ENCODE measurements at regions not wholly inside any gene's neighbourhood (a gene's known extent, or its start where the extent isn't known, plus 50 kb on each side); places are given as distances from the start of the nearest gene placed in this dataset.
"Not testable (repeated sequence)": the region's sequence is repeated elsewhere in the genome, so short reads cannot be mapped to it uniquely, and the experiment has no call there.

GRCh38 chr1:174105086-174105485 lies 54.2 kb upstream of the RABGAP1L start:
- H3K9me3 Mint-ChIP-seq, result no peaks in the 10 kb centered on the region
- peaks cover 6% of the 10 kb centered on the region for H3K27me3 Mint-ChIP-seq
- CTCF ChIA-PET, result no interaction called here
- DNase-seq, result no peak
- H3K36me3 Mint-ChIP-seq, result no peaks in the 10 kb centered on the region
- no peak overlapping the region for H3K27ac Mint-ChIP-seq
- no peaks in the 10 kb centered on the region for H3K4me1 Mint-ChIP-seq
- no peak overlapping the region for H3K4me3 Mint-ChIP-seq

GRCh38 chr1:174103766-174104165 lies 55.6 kb upstream of the RABGAP1L start:
- Mint-ChIP-seq H3K4me3 (no peak overlapping the region), H3K27ac (no peak overlapping the region), H3K36me3 (no peaks in the 10 kb centered on the region), H3K9me3 (no peaks in the 10 kb centered on the region), H3K27me3 (peaks cover 6% of the 10 kb centered on the region), H3K4me1 (no peaks in the 10 kb centered on the region)
- CTCF ChIA-PET, result interaction anchor here (0.9 to 1.6 kb wide), 2 partner anchors 10 to 114 kb away, joined by 3 read pairs; no protein-coding TSS in a partner anchor
- DNase-seq, result no peak

GRCh38 chr1:174101976-174102375 lies 57.3 kb upstream of the RABGAP1L start:
- not testable (repeated sequence) for H3K4me1 Mint-ChIP-seq, H3K27me3 Mint-ChIP-seq, H3K36me3 Mint-ChIP-seq, DNase-seq, H3K4me3 Mint-ChIP-seq, H3K27ac Mint-ChIP-seq, H3K9me3 Mint-ChIP-seq
- CTCF ChIA-PET, result interaction anchor here (0.6 kb wide), 1 partner anchor 75 kb away, joined by 4 read pairs; no protein-coding TSS in a partner anchor

- Mint-ChIP-seq H3K27ac (no peak overlapping the region), H3K4me3 (no peak overlapping the region), H3K4me1 (no peaks in the 10 kb centered on the region), H3K36me3 (no peaks in the 10 kb centered on the region), H3K27me3 (peaks cover 9% of the 10 kb centered on the region), H3K9me3 (no peaks in the 10 kb centered on the region)
- CTCF ChIA-PET, result no interaction called here
- no peak for DNase-seq
These were observed 61.9 kb upstream of the RABGAP1L start for GRCh38 chr1:174097426-174097825.

- not testable (repeated sequence) for H3K9me3 Mint-ChIP-seq, H3K27ac Mint-ChIP-seq, H3K36me3 Mint-ChIP-seq, H3K4me1 Mint-ChIP-seq, DNase-seq, H3K4me3 Mint-ChIP-seq
- H3K27me3 Mint-ChIP-seq, result peaks cover 13% of the 10 kb centered on the region
- CTCF ChIA-PET, result interaction anchor here (0.7 kb wide), 1 partner anchor 10 kb away, joined by 3 read pairs; no protein-coding TSS in a partner anchor
These were observed 65.5 kb upstream of the RABGAP1L start for GRCh38 chr1:174093789-174094188.

- H3K27ac Mint-ChIP-seq, result no peak overlapping the region
- DNase-seq, result no peak
- H3K4me1 Mint-ChIP-seq, result no peaks in the 10 kb centered on the region
- no peak overlapping the region for H3K4me3 Mint-ChIP-seq
- no peaks in the 10 kb centered on the region for H3K9me3 Mint-ChIP-seq
- CTCF ChIA-PET, result interaction anchor here (0.7 kb wide), 1 partner anchor 172 kb away, joined by 3 read pairs; no protein-coding TSS in a partner anchor
- H3K27me3 Mint-ChIP-seq, result peaks cover 8% of the 10 kb centered on the region
- H3K36me3 Mint-ChIP-seq, result no peaks in the 10 kb centered on the region
These were observed 68.3 kb upstream of the RC3H1 start for GRCh38 chr1:174090471-174090870.

- H3K27ac Mint-ChIP-seq, result no peak overlapping the region
- H3K4me1 Mint-ChIP-seq, result no peaks in the 10 kb centered on the region
- peaks cover 25% of the 10 kb centered on the region for H3K27me3 Mint-ChIP-seq
- CTCF ChIA-PET, result interaction anchor here (1.2 kb wide), 1 partner anchor 73 kb away, joined by 3 read pairs; no protein-coding TSS in a partner anchor
- no peaks in the 10 kb centered on the region for H3K36me3 Mint-ChIP-seq
- H3K9me3 Mint-ChIP-seq, result no peaks in the 10 kb centered on the region
- no peak overlapping the region for H3K4me3 Mint-ChIP-seq
- DNase-seq, result no peak
These were observed 58.7 kb upstream of the RC3H1 start for GRCh38 chr1:174080819-174081218.

- Mint-ChIP-seq H3K4me3 (no peak overlapping the region), H3K27me3 (peaks cover 22% of the 10 kb centered on the region)
These were observed 57.6 kb upstream of the RC3H1 start for GRCh38 chr1:174079796-174080195.

GRCh38 chr1:174078916-174079315 lies 56.8 kb upstream of the RC3H1 start:
- H3K4me1 Mint-ChIP-seq, H3K36me3 Mint-ChIP-seq, DNase-seq, H3K4me3 Mint-ChIP-seq, CTCF ChIA-PET, H3K9me3 Mint-ChIP-seq, H3K27ac Mint-ChIP-seq: not testable (repeated sequence)
- peaks cover 16% of the 10 kb centered on the region for H3K27me3 Mint-ChIP-seq

More at GRCh38 chr1:174079796-174080195, 57.6 kb upstream of the RC3H1 start:
- Mint-ChIP-seq H3K36me3 (no peaks in the 10 kb centered on the region), H3K4me1 (no peaks in the 10 kb centered on the region), H3K9me3 (no peaks in the 10 kb centered on the region), H3K27ac (no peak overlapping the region)
- no peak for DNase-seq
- CTCF ChIA-PET, result interaction anchor here (1.2 kb wide), 1 partner anchor 74 kb away, joined by 3 read pairs; no protein-coding TSS in a partner anchor

GRCh38 chr1:174077749-174078490 lies 55.8 kb upstream of the RC3H1 start:
- H3K4me1 Mint-ChIP-seq, result no peaks in the 10 kb centered on the region
- H3K9me3 Mint-ChIP-seq, result no peaks in the 10 kb centered on the region
- no peak overlapping the region for H3K27ac Mint-ChIP-seq
- peaks cover 14% of the 10 kb centered on the region for H3K27me3 Mint-ChIP-seq
- CTCF ChIA-PET, result no interaction called here
- no peak for DNase-seq
- no peak overlapping the region for H3K4me3 Mint-ChIP-seq
- H3K36me3 Mint-ChIP-seq, result no peaks in the 10 kb centered on the region

- CTCF ChIA-PET, result interaction anchor here (0.6 kb wide), 1 partner anchor 123 kb away, joined by 3 read pairs; no protein-coding TSS in a partner anchor
- Mint-ChIP-seq H3K9me3 (no peaks in the 10 kb centered on the region), H3K27ac (no peak overlapping the region)
These were observed 53.1 kb upstream of the RC3H1 start for GRCh38 chr1:174075245-174075692.

GRCh38 chr1:174074757-174075156 lies 52.6 kb upstream of the RC3H1 start:
- Mint-ChIP-seq H3K27me3 (peaks cover 7% of the 10 kb centered on the region), H3K36me3 (no peaks in the 10 kb centered on the region), H3K4me1 (no peaks in the 10 kb centered on the region), H3K4me3 (no peak overlapping the region), H3K27ac (no peak overlapping the region), H3K9me3 (no peaks in the 10 kb centered on the region)
- DNase-seq, result no peak
- CTCF ChIA-PET, result no interaction called here

More at GRCh38 chr1:174075245-174075692, 53.1 kb upstream of the RC3H1 start:
- H3K4me3 Mint-ChIP-seq, result no peak overlapping the region
- H3K36me3 Mint-ChIP-seq, result no peaks in the 10 kb centered on the region
- H3K4me1 Mint-ChIP-seq, result no peaks in the 10 kb centered on the region
- H3K27me3 Mint-ChIP-seq, result peaks cover 8% of the 10 kb centered on the region
- no peak for DNase-seq

GRCh38 chr1:174072581-174072980 lies 50.4 kb upstream of the RC3H1 start:
- Mint-ChIP-seq H3K36me3 (no peaks in the 10 kb centered on the region), H3K27ac (no peak overlapping the region), H3K9me3 (no peaks in the 10 kb centered on the region), H3K4me3 (no peak overlapping the region), H3K4me1 (peaks cover 3% of the 10 kb centered on the region), H3K27me3 (peaks cover 7% of the 10 kb centered on the region)
- CTCF ChIA-PET, result interaction anchor here (1.8 kb wide), 1 partner anchor 50 kb away, joined by 5 read pairs; the partner anchor contains the start of gene RC3H1
- no peak for DNase-seq
